ENCODE measurements at regions not wholly inside any gene's neighbourhood (a gene's known extent, or its start where the extent isn't known, plus 50 kb on each side); places are given as distances from the start of the nearest gene placed in this dataset.

- no peaks in the 10 kb centered on the region for H3K27me3 ChIP-seq (ENCODE audit: control insufficient read depth in 4 of 4, insufficient read depth in 4 of 4, low read length in 3 of 4)
- no peaks in the 10 kb centered on the region for H3K9me3 ChIP-seq (ENCODE audit: control insufficient read depth in 4 of 4, low read length in 3 of 4)
- TF ChIP-seq RAD21 (IDR thresholded peaks at IDR 0.05): no peak
- no peak for TF ChIP-seq HNF4A (conservative IDR thresholded peaks at IDR 0.05)
- no peak for TF ChIP-seq YY1 (IDR thresholded peaks at IDR 0.05)
- TF ChIP-seq TAF1 (conservative IDR thresholded peaks at IDR 0.05): no peak
- TF ChIP-seq ATF3 (IDR thresholded peaks at IDR 0.05): no peak
- TF ChIP-seq CTCF (IDR thresholded peaks at IDR 0.05; ENCODE audit: low read depth, low read length, missing input control): no peak
- no peak for TF ChIP-seq REST (IDR thresholded peaks at IDR 0.05)
- TF ChIP-seq RXRA (IDR thresholded peaks at IDR 0.05): no peak
- no peak for TF ChIP-seq FOXA2 (IDR thresholded peaks at IDR 0.05)
- no peak for TF ChIP-seq NR2F2 (IDR thresholded peaks at IDR 0.05)
- TF ChIP-seq FOXA1 (IDR thresholded peaks at IDR 0.05): no peak
- no peak overlapping the region for H3K27ac ChIP-seq (ENCODE audit: low read depth in 1 of 2, low read length in 2 of 2)
- WGBS: 56% methylated on average over 5 of the region's 5 CpGs
- no peak overlapping the region for H3K4me3 ChIP-seq (ENCODE audit: low read depth in 1 of 3, low read length in 3 of 3)
- no peak for DNase-seq (ENCODE audit: low spot score)
- H3K4me1 ChIP-seq (ENCODE audit: control insufficient read depth in 4 of 4, insufficient read depth in 4 of 4, low read length in 3 of 4): no peaks in the 10 kb centered on the region
- no peaks in the 10 kb centered on the region for H3K36me3 ChIP-seq (ENCODE audit: control insufficient read depth in 4 of 4, insufficient read depth in 3 of 4, low read depth in 1 of 4, low read length in 3 of 4)
- no peak overlapping the region for H3K9ac ChIP-seq (ENCODE audit: low read depth in 1 of 2, low read length in 2 of 2)
These were observed 131.3 kb downstream of the KCTD15 start for GRCh38 chr19:33927789-33928457.

- Histone ChIP-seq H3K9me3 (ENCODE audit: control insufficient read depth in 4 of 4, low read length in 3 of 4) (peaks cover 0 to 3% (median 1%) of the 10 kb centered on the region in 4 donors), H3K4me3 (ENCODE audit: low read depth in 1 of 3, low read length in 3 of 3) (no peak overlapping the region), H3K27me3 (ENCODE audit: control insufficient read depth in 4 of 4, insufficient read depth in 4 of 4, low read length in 3 of 4) (no peaks in the 10 kb centered on the region), H3K36me3 (ENCODE audit: control insufficient read depth in 4 of 4, insufficient read depth in 3 of 4, low read depth in 1 of 4, low read length in 3 of 4) (no peaks in the 10 kb centered on the region), H3K27ac (ENCODE audit: low read depth in 1 of 2, low read length in 2 of 2) (no peak overlapping the region), H3K4me1 (ENCODE audit: control insufficient read depth in 4 of 4, insufficient read depth in 4 of 4, low read length in 3 of 4) (no peaks in the 10 kb centered on the region), H3K9ac (ENCODE audit: low read depth in 1 of 2, low read length in 2 of 2) (no peak overlapping the region)
- DNase-seq (ENCODE audit: low spot score): no peak
- TF ChIP-seq GABPA (IDR thresholded peaks at IDR 0.05 in 1 of 2, conservative IDR thresholded peaks at IDR 0.05 in 1 of 2): no peak
- no peak for TF ChIP-seq YY1 (IDR thresholded peaks at IDR 0.05)
- TF ChIP-seq SP1 (IDR thresholded peaks at IDR 0.05): no peak
- no peak for TF ChIP-seq MAX (IDR thresholded peaks at IDR 0.05)
- WGBS: 73% methylated on average over 6 of the region's 6 CpGs
These were observed 131.8 kb downstream of the KCTD15 start for GRCh38 chr19:33928458-33928950.

Measured in liver (tissue), 8 donors.